Caco-2 (cell line): ENCODE measurements at regions not wholly inside any gene's neighbourhood (a gene's known extent, or its start where the extent isn't known, plus 50 kb on each side); places are given as distances from the start of the nearest gene placed in this dataset.

Experiments
- BruUV-seq: library from RNA; stranded (reverse); fragments of 400-500 nt; replicated peaks from 2 replicates; lab custom pipeline; 2021; lab: Mats Ljungman, UMichigan
- CTCF ChIA-PET: fragments of 300-600 bp; sonication (Branson Sonifier 250); formaldehyde crosslinking; loops from one replicate; lab custom pipeline; 2022; ENCODE audit warnings: antibody characterized with exemption; lab: Charles Lee
- POLR2A ChIA-PET: fragments of 300-600 bp; sonication (Branson Sonifier 250); formaldehyde crosslinking; loops from one replicate; lab custom pipeline; 2022; ENCODE audit warnings: antibody characterized with exemption; lab: Charles Lee
- DNase-seq, 2 experiments: peaks; one replicate each; pipeline versions ENCODE4 v3.0.0 to v3.0.0-alpha.2; 2020 to 2022
- H3K27me3 ChIP-seq: replicated peaks from 2 replicates; pipeline ENCODE4 v1.6.0; 2011; ENCODE audit warnings: low read length; ENCODE audit not compliant: control insufficient read depth, insufficient read depth
- H3K36me3 ChIP-seq: 2 replicates; pipeline ENCODE4 v1.5.1; 2011; ENCODE audit warnings: low read length; ENCODE audit not compliant: control insufficient read depth, insufficient read depth
- H3K4me1 ChIP-seq: fragments of 250-450 bp; sonication (Bioruptor Pico); 2 replicates; pipeline ENCODE4 v1.5.1; 2020; ENCODE audit warnings: mild to moderate bottlenecking
- H3K4me3 ChIP-seq: 2 replicates; pipeline ENCODE4 v1.5.1; 2011; ENCODE audit warnings: low read depth, mild to moderate bottlenecking, control low read depth, low read length
- H3K9me3 ChIP-seq: fragments of 250-450 bp; sonication (Bioruptor Pico); 2 replicates; pipeline ENCODE4 v1.5.1; 2020; ENCODE audit warnings: mild to moderate bottlenecking, moderate library complexity
- H3K27ac Mint-ChIP-seq: one replicate; pipeline ENCODE4 v1.8.0; 2022; ENCODE audit warnings: mixed read lengths; ENCODE audit not compliant: unreplicated experiment
- H3K27me3 Mint-ChIP-seq: one replicate; pipeline ENCODE4 v1.8.0; 2022; ENCODE audit warnings: mixed read lengths; ENCODE audit not compliant: insufficient read depth, unreplicated experiment
- H3K36me3 Mint-ChIP-seq: one replicate; pipeline ENCODE4 v1.8.0; 2022; ENCODE audit warnings: mild to moderate bottlenecking, mixed read lengths; ENCODE audit not compliant: insufficient read depth, unreplicated experiment
- H3K4me1 Mint-ChIP-seq: one replicate; pipeline ENCODE4 v1.8.0; 2022; ENCODE audit warnings: low read depth, mixed read lengths; ENCODE audit not compliant: unreplicated experiment
- H3K4me3 Mint-ChIP-seq: one replicate; pipeline ENCODE4 v1.8.0; 2022; ENCODE audit warnings: mild to moderate bottlenecking, moderate library complexity, mixed read lengths; ENCODE audit not compliant: unreplicated experiment
- H3K9me3 Mint-ChIP-seq: one replicate; pipeline ENCODE4 v1.8.0; 2022; ENCODE audit warnings: mixed read lengths; ENCODE audit not compliant: unreplicated experiment
- CTCF ChIP-seq, 2 experiments: fragments of 200-600 bp in 1 of 2; IDR thresholded peaks; 1 replicate in 1 of 2; 2 replicates in 1 of 2; pipeline versions ENCODE4 v1.5.1 to v1.8.0; 2011 to 2022; ENCODE audit warnings: antibody characterized with exemption in 1 of 2, control low read depth in 1 of 2, inconsistent platforms in 1 of 2, low read depth in 1 of 2, low read length in 1 of 2, mild to moderate bottlenecking in 1 of 2, moderate library complexity in 1 of 2; ENCODE audit not compliant: insufficient read depth in 1 of 2, severe bottlenecking in 1 of 2, unreplicated experiment in 1 of 2
- intact Hi-C: fragments of 100-400 bp; cut with micrococcal nuclease; formaldehyde crosslinking; loops from one replicate; pipeline ENCODE4 v1.10.0; 2022; ENCODE audit not compliant: unreplicated experiment

GRCh38 chr1:4127592-4128140 lies 227.6 kb upstream of the C1orf174 start:
- CTCF ChIA-PET: no interaction called here
- H3K36me3 Mint-ChIP-seq: no peaks in the 10 kb centered on the region

GRCh38 chr1:4128616-4129015 lies 228.5 kb upstream of the C1orf174 start:
- H3K36me3 ChIP-seq: no peaks in the 10 kb centered on the region
- Mint-ChIP-seq H3K4me1 (no peaks in the 10 kb centered on the region), H3K27ac (no peak overlapping the region), H3K9me3 (peaks cover 6% of the 10 kb centered on the region), H3K36me3 (no peaks in the 10 kb centered on the region), H3K4me3 (no peak overlapping the region), H3K27me3 (peaks cover 6% of the 10 kb centered on the region)
- no peak overlapping the region for H3K4me3 ChIP-seq
- H3K4me1 ChIP-seq: no peaks in the 10 kb centered on the region
- no peaks in the 10 kb centered on the region for H3K27me3 ChIP-seq
- H3K9me3 ChIP-seq: no peaks in the 10 kb centered on the region
- BruUV-seq: no TSS peak
- TF ChIP-seq CTCF (IDR thresholded peaks at IDR 0.05; ENCODE audit: insufficient read depth in 1 of 2, low read depth in 1 of 2, low read length in 1 of 2, severe bottlenecking in 1 of 2, unreplicated experiment in 1 of 2): no peak
- intact Hi-C loops: no loop called here
- no peak for DNase-seq
- ChIA-PET POLR2A (no interaction called here), CTCF (no interaction called here)

More at GRCh38 chr1:4127592-4128140, 227.6 kb upstream of the C1orf174 start:
- Mint-ChIP-seq H3K27ac (no peak overlapping the region), H3K9me3 (peaks cover 6% of the 10 kb centered on the region), H3K27me3 (peaks cover 6% of the 10 kb centered on the region), H3K4me3 (no peak overlapping the region), H3K4me1 (no peaks in the 10 kb centered on the region)
- DNase-seq: no peak
- POLR2A ChIA-PET: no interaction called here
- H3K9me3 ChIP-seq: no peaks in the 10 kb centered on the region
- no peaks in the 10 kb centered on the region for H3K4me1 ChIP-seq
- intact Hi-C loops: no loop called here
- H3K36me3 ChIP-seq: no peaks in the 10 kb centered on the region
- no peak for TF ChIP-seq CTCF (IDR thresholded peaks at IDR 0.05; ENCODE audit: insufficient read depth in 1 of 2, low read depth in 1 of 2, low read length in 1 of 2, severe bottlenecking in 1 of 2, unreplicated experiment in 1 of 2)
- BruUV-seq: no TSS peak
- no peaks in the 10 kb centered on the region for H3K27me3 ChIP-seq
- no peak overlapping the region for H3K4me3 ChIP-seq

GRCh38 chr1:4129693-4130092 lies 229.6 kb upstream of the C1orf174 start:
- no peaks in the 10 kb centered on the region for H3K36me3 Mint-ChIP-seq
- ChIA-PET CTCF (no interaction called here), POLR2A (interaction anchor here (0.6 kb wide), 1 partner anchor 178 kb away, joined by 3 read pairs; no protein-coding TSS in a partner anchor)
- H3K4me1 Mint-ChIP-seq: no peaks in the 10 kb centered on the region
- intact Hi-C loops: no loop called here
- H3K4me3 Mint-ChIP-seq: no peak overlapping the region
- no peak for DNase-seq
- H3K27me3 ChIP-seq: no peaks in the 10 kb centered on the region
- peaks cover 6% of the 10 kb centered on the region for H3K9me3 Mint-ChIP-seq
- H3K9me3 ChIP-seq: no peaks in the 10 kb centered on the region
- no peak for TF ChIP-seq CTCF (IDR thresholded peaks at IDR 0.05; ENCODE audit: insufficient read depth in 1 of 2, low read depth in 1 of 2, low read length in 1 of 2, severe bottlenecking in 1 of 2, unreplicated experiment in 1 of 2)
- H3K27me3 Mint-ChIP-seq: peaks cover 6% of the 10 kb centered on the region
- no peak overlapping the region for H3K27ac Mint-ChIP-seq
- H3K36me3 ChIP-seq: no peaks in the 10 kb centered on the region
- BruUV-seq: no TSS peak
- no peaks in the 10 kb centered on the region for H3K4me1 ChIP-seq
- no peak overlapping the region for H3K4me3 ChIP-seq
